ENCODE measurements at regions not wholly inside any gene's neighbourhood (a gene's known extent, or its start where the extent isn't known, plus 50 kb on each side); places are given as distances from the start of the nearest gene placed in this dataset.

GRCh38 chr6:155791891-155792290 is 336.3 kb upstream of the NOX3 start:
- Mint-ChIP-seq H3K4me1 (no peaks in the 10 kb centered on the region), H3K4me3 (no peak overlapping the region), H3K36me3 (no peaks in the 10 kb centered on the region), H3K9me3 (peaks cover 38% of the 10 kb centered on the region), H3K27me3 (ENCODE audit: low read depth) (no peaks in the 10 kb centered on the region), H3K27ac (no peak overlapping the region)
- no peak for TF ChIP-seq CTCF (IDR thresholded peaks at IDR 0.05; ENCODE audit: unreplicated experiment)
- no peak for DNase-seq (ENCODE audit: low spot score in 2 of 2, unreplicated experiment in 2 of 2)

- H3K27me3 Mint-ChIP-seq (ENCODE audit: low read depth) = no peaks in the 10 kb centered on the region
- peaks cover 42% of the 10 kb centered on the region for H3K9me3 Mint-ChIP-seq
- DNase-seq (ENCODE audit: low spot score in 2 of 2, unreplicated experiment in 2 of 2) = no peak
- no peak for TF ChIP-seq CTCF (IDR thresholded peaks at IDR 0.05; ENCODE audit: unreplicated experiment)
- no peak overlapping the region for H3K4me3 Mint-ChIP-seq
- H3K27ac Mint-ChIP-seq = no peak overlapping the region
- no peaks in the 10 kb centered on the region for H3K4me1 Mint-ChIP-seq
- H3K36me3 Mint-ChIP-seq = no peaks in the 10 kb centered on the region
These were observed 335.5 kb upstream of the NOX3 start for GRCh38 chr6:155791186-155791585.

- Mint-ChIP-seq H3K27ac (no peak overlapping the region), H3K36me3 (no peaks in the 10 kb centered on the region), H3K27me3 (ENCODE audit: low read depth) (no peaks in the 10 kb centered on the region), H3K4me3 (no peak overlapping the region), H3K4me1 (peaks cover 15% of the 10 kb centered on the region), H3K9me3 (peaks cover 28% of the 10 kb centered on the region)
- DNase-seq (ENCODE audit: low spot score in 2 of 2, unreplicated experiment in 2 of 2) = no peak
- TF ChIP-seq CTCF (IDR thresholded peaks at IDR 0.05; ENCODE audit: unreplicated experiment) = no peak
These were observed 331.5 kb upstream of the NOX3 start for GRCh38 chr6:155787168-155787567.

- peaks cover 28% of the 10 kb centered on the region for H3K9me3 Mint-ChIP-seq
- H3K27ac Mint-ChIP-seq = no peak overlapping the region
- no peak for DNase-seq (ENCODE audit: low spot score in 2 of 2, unreplicated experiment in 2 of 2)
- H3K36me3 Mint-ChIP-seq = no peaks in the 10 kb centered on the region
- peaks cover 21% of the 10 kb centered on the region for H3K4me1 Mint-ChIP-seq
- no peak for TF ChIP-seq CTCF (IDR thresholded peaks at IDR 0.05; ENCODE audit: unreplicated experiment)
- no peak overlapping the region for H3K4me3 Mint-ChIP-seq
- H3K27me3 Mint-ChIP-seq (ENCODE audit: low read depth) = no peaks in the 10 kb centered on the region
These were observed 330.9 kb upstream of the NOX3 start for GRCh38 chr6:155786528-155786927.

- DNase-seq (ENCODE audit: low spot score in 2 of 2, unreplicated experiment in 2 of 2) = no peak
- peaks cover 13% of the 10 kb centered on the region for H3K9me3 Mint-ChIP-seq
- H3K4me3 Mint-ChIP-seq = no peak overlapping the region
- no peaks in the 10 kb centered on the region for H3K36me3 Mint-ChIP-seq
- peak overlapping the region; percentile 71 for H3K27ac Mint-ChIP-seq
- H3K27me3 Mint-ChIP-seq (ENCODE audit: low read depth) = no peaks in the 10 kb centered on the region
- TF ChIP-seq CTCF (IDR thresholded peaks at IDR 0.05; ENCODE audit: unreplicated experiment) = no peak
- H3K4me1 Mint-ChIP-seq = peaks cover 21% of the 10 kb centered on the region
These were observed 327.3 kb upstream of the NOX3 start for GRCh38 chr6:155782739-155783459.

Measured in mesothelial cell of epicardium (in vitro differentiated cells).